Left ventricle myocardium superior (tissue), 1 donor: ENCODE measurements at regions not wholly inside any gene's neighbourhood (a gene's known extent, or its start where the extent isn't known, plus 50 kb on each side); places are given as distances from the start of the nearest gene placed in this dataset.

Source experiments
- ATAC-seq: fragments of 200-7000 bp; cut with Tn5 transposase; one replicate; pipeline ENCODE4 v1.9.1; 2020; ENCODE audit warnings: mild to moderate bottlenecking, moderate library complexity
- DNase-seq: peaks from one replicate; pipeline ENCODE4 v3.0.0-alpha.2; 2020
- intact Hi-C: fragments of 100-400 bp; cut with micrococcal nuclease; formaldehyde crosslinking; loops from one replicate; pipeline ENCODE4 v1.11.0; 2022
- donor health status: DM: no; HTN: yes; CAD: no; lungs with severe emphysema.

DNA sequence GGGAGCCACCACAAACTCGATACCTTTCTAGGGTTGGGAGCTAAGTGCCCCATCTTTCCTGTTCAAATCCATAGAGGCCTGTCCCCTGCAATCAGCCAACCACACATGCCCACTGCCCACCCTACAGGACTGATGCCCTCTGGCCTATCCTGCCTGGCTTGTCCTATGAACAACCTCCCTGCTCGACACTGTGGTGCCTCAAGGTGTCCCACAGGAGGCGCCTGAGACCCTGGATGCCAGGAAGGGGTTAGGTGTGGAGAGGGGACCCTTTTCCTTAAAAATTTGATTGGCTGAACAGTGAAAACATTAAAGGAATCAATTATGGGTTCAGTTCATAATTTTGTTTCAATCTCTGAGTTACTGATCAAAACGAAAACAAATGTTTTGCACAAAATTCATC is 97.3 kb upstream of the FZD10 start:
- intact Hi-C loops: no loop called here
- DNase-seq (no peak), ATAC-seq (no peak)

DNA sequence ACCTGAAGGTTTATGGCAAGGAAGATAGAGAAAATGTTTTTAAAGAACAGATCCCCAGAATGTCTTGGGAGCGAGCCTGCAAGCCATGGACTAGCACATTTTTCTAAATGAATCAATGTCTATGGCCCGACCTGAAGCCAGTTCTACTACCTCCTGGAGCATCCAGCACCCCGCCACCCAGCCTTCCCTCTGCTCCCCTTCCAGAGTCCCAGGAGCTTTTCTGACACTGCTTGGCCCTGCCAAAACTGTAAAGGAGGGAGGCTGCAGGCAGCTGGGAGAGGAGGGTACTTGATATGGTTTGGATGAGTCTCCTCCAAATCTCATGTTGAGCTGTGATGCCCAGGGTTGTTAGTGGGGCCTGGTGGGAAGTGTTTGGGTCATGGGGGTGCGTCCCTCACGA is 95.5 kb upstream of the FZD10 start:
- intact Hi-C loops: no loop called here
- ATAC-seq: no peak
- DNase-seq: no peak

DNA sequence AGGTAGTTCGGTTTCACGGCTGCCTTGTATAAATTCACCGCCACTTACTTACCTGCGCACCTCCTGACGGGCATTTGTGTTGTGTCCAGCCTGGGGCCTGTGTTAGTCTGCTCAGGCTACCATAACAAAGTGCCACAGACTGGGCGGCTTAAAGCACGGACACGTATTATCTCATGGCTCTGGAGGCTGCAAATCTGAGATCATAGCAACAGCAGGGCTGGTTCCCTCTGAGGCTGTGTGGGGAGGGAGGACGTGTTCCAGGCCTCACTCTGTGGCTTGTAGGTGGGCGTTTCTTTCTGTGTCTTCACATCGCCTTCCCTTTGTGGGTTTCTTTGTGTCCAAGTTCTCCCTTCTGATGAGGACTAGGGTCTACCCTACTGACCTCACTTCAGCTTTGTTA is 93.5 kb upstream of the FZD10 start:
- intact Hi-C loops: no loop called here
- DNase-seq: no peak
- no peak for ATAC-seq

DNA sequence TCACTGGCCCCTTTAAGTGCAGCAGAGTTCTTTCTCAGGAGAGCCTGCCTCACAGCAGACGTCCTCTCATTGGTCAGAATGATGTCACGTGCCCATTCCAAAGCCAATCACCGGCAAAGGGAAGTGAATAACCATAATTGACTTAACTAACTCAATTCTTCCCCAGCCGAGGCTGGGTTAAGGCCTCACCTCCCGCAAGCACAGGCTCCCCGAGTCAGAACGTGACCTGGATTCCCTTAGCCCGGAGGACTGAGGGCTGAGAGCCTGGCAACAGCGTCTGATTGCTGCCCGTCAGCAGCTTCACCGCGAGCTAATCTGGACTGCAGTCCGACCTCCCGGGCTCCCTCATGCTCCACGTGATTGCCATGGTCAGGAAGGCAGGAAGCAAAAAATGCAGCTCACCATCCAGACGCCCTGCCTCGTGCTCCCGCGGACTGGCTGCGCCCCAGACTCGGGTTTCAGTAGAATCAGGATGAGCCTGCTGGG is 92.1 kb upstream of the FZD10 start:
- DNase-seq: no peak
- intact Hi-C loops: no loop called here

DNA sequence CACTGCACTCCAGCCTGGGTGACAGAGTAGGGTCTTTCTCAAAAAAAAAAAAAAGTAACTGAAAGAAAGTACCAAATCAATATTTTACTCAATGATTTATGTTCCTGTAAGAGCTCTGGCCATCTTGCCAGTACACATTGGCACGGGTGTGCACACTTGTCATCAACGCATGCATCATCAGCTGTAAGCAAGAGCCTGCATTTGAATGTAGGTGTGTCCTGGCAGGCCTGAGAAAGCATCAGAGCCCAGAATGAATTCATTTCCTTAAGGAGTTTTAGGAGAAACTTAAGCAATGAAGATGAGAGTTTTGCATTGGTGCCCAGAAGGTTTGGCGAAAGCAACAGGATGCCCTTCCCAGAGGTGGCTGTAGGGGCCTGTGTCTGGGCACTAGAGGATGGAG is 88.5 kb upstream of the FZD10 start:
- ATAC-seq (no peak), DNase-seq (no peak)
- intact Hi-C loops: no loop called here

More for the DNA sequence above, 92.1 kb upstream of the FZD10 start:
- ATAC-seq: peak; percentile 64

DNA sequence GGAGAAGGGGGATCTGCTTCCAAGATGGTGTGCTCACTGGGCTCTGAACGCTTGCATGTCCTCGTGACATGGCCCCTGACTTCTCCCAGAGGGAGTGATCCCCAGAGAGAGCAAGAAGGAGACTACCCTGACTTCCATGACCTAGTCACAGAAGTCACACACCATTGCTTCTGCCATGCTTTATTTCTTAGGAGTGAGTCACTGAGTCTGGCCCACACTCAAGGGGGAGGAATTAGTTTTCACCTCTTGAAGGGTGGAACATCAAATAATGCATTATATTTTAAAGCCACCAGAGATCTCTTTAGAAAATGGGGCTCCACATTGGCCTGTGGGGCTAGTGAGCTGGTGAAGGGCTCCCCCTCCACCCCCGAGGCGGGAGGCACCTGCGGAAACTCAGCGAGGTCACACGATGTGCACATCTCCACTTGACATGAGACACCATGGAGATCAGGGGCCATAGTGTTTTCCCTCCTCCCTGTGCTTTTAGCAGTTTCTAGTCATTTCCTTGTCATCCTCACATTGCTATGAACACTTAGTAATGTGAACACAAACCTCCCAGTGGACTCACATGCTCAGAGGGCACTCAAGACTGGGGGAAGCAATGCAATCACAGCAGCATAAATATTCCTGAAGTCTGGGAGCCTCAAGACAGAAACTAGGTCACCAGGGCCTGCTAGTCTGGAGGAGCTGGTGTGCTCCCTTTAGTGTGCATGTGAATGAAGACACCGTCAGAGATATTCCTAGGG is 87.4 kb upstream of the FZD10 start:
- intact Hi-C loops: no loop called here
- no peak for ATAC-seq
- DNase-seq: no peak

DNA sequence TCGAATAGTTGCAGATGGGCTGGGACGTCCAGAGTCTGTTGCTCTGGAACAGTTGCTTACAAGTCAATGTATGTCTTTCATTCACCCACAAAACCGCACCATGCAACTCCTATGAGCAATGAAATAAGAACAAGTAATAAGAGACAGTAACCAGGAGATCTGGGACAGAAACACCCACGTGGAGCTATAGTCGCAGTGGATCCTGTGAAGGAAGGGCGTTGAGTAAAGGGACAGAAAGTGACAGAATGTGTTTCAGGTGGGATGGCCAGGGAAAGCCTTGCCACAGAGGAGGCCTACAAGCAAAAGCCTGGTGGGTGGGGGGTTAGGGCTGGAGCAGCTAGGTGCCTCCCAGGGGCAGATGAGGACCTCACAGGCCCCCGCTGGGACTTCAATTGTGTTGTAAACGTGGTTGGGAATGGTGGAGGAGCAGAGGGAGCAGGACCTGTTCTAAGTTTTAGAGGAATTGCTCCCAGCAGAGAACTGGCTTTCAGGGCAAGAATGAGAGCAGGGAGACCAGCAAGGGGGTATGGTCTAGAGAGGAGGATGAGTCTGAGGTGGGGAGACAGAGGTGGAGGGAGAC is 86.7 kb upstream of the FZD10 start:
- ATAC-seq: no peak
- intact Hi-C loops: no loop called here
- no peak for DNase-seq

DNA sequence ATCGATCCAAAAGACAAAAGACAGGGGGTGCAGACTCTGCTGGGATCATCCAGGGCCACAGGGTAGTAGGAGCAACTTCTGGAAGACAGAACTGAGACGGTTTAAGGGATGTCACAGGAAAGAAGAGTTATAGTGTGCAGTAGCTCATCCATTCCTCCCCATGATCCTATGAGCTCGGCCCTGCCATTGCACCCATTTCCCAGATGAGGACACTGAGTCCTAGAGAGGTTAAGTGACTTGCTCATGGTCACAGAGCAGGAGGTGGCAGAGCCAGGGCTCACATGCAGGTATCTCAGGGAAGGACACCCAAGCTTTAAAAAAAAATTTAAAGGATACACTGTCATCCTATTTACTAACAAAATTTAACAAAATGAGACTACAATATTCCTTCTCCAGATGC is 86.1 kb upstream of the FZD10 start:
- ATAC-seq: no peak
- intact Hi-C loops: no loop called here
- no peak for DNase-seq

DNA sequence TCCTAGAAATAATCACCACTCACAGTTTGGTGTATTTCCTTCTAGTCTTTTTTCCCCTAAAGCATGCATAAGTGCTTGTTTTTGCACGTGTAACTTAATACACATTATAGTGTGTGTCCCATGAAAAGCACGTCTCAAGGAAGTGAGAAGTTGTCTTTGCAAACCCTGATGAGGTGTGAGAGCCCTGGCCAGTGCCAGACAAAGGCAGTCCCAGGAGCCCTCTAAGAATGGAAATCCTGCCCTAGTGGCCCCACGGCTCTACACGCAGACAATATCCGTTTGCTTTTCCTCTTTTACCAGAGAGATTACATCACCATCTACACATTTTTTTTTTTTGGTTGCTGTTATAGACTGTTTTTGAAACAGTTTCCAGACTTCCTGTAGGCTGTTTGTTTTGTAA is 85.5 kb upstream of the FZD10 start:
- ATAC-seq (no peak), DNase-seq (no peak)
- intact Hi-C loops: no loop called here

DNA sequence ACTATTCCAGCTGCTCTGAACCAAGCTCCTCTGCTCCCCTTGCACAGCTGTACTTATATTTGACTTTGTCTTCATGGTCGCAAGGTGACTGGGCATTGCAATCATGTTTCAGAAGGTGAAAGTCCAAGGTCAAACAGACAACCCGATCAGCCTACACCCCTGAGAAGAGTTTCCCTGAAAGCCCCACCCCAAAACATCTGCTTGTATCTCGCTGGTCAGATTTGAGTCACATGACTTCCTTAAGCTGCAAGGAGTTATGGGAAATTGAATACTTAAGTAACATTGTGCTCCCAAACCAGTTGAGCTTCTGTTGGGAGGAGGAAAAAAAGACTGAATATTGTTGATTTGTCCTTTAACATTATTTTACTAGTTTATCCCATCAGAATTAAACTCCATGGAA is 83.4 kb upstream of the FZD10 start:
- intact Hi-C loops: no loop called here

DNA sequence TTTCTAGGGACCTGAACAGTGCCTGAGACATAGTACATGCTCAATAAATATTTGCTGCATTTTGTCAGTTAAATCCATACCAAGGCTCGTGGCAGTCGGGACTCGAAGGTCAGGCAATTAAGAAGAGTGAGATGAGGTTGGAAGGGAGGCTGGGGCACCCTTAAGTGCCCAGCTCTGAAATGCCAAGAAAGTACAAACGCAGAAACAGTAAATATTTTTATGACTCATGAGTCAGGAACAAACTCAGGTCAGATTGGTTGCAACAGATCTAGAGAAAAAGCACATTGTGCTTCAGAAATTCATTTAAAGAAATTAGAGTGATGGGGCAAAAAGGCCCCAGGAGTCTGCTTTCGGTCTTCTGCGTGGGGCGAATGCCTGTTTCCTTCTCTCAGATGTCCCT is 83.0 kb upstream of the FZD10 start:
- intact Hi-C loops: no loop called here
- no peak for DNase-seq
- ATAC-seq: no peak

More for the DNA sequence above, 83.4 kb upstream of the FZD10 start:
- DNase-seq (no peak), ATAC-seq (no peak)

DNA sequence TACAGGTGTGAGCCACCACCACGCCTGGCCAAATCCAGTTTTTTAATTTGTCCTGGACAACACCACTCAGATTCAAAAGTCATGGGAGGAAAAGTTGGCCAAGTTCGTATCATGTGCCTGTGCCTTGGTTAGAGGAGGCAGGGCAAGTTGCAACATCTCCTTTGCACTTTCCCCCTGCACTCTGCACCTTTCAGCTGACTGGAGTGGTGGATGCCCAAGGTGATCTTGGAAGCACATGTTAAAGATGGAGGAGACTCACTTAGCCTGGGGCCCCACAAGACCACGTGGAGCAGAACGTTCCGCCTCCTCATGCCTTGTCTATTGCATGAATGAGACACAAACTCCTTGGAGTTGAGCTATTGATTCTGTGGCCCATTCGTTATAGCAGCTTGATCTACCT is 82.1 kb upstream of the FZD10 start:
- no peak for DNase-seq
- no peak for ATAC-seq
- intact Hi-C loops: no loop called here

DNA sequence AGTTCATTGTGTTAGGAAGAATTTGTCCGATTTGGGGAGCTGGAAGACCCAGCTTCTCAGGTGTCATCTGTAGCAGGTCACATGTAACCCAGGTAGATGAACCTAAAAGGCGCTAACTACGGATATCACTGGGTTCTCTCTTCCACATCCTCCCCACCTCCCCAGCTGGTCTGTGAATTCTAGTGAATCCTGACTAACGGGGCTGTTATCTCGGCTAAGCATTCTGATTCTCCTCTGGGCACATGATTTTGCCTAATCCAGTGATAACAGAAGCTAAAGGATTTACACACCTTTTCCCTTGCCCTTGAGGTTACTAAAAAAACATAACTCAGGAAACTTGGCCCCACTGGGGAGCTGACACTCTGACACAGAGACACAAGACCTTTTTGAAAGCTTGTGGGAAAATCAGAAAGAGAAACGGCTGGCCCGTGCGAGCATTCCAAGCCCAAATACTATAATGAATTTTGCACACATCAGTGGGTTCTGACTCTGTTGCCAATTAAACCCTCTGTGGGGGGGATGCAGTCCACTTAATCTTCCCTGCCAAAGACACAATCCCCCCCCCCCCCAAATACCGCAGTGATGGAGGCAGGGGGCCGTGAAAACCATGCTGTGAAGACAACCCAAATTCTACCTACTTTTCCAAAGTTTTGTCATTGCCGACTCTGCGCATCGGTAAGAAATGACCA is 81.0 kb upstream of the FZD10 start:
- no peak for ATAC-seq

DNA sequence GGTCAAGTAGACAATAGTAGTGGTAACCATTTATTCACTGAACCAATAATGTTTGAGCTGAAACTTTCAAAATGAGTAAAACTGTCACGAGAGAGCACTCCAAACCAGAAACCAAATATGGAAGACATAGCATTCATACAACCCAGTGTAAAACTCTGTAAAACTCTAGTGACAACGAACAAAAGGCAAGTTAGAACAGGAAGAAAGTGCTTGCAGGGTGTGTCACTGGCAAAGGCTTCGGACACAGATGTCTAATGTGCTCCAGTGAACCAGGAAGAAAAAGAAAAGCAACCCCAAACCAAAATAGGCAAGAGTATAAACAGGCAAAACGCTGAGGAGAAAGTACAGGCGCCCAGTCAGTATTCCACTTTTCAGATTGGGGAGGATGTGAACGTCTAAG is 79.3 kb upstream of the FZD10 start:
- no peak for ATAC-seq
- intact Hi-C loops: no loop called here

More for the DNA sequence above, 81.0 kb upstream of the FZD10 start:
- DNase-seq: no peak
- intact Hi-C loops: no loop called here

DNA sequence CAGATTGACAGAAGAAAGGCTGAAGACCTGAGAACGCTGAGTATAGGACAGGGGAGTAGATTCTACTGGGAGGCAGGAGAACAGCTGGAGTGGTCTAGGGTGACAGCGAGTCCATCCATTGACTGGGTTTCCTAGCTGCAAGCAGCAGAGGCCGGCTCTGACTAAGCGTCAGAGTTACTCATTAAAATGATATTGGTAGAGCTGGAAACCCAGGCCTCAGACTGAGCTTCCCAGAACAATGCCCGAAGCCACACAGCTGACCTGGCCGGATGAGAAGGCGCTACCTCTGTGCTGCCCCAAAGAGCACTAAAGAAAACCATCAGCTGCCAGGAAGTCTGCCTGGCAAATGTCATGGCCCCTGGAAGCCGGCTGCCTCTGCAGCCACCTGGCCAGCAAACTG is 78.5 kb upstream of the FZD10 start:
- intact Hi-C loops: no loop called here
- ATAC-seq: no peak
- DNase-seq: no peak

More for the DNA sequence above, 79.3 kb upstream of the FZD10 start:
- no peak for DNase-seq

DNA sequence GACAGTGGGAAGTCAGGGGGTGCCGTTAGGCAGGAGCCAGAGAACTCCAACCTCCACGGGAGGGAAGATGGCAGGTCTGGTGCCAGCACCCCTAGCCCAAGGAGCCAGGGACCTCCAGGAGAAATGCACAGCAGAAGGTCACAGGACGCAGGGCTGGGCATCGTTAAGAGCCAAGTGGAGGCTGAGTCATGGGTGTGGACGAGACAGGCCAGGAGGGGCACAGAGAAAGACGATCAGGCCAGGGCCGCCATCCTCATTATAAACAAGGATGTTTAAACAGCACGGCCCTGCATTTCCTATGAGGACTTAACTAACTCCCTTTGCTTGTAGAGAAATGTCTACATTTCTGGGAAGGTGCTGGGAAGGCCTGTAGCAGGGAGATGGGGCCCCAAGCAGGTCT is 77.9 kb upstream of the FZD10 start:
- DNase-seq (no peak), ATAC-seq (no peak)
- intact Hi-C loops: no loop called here

DNA sequence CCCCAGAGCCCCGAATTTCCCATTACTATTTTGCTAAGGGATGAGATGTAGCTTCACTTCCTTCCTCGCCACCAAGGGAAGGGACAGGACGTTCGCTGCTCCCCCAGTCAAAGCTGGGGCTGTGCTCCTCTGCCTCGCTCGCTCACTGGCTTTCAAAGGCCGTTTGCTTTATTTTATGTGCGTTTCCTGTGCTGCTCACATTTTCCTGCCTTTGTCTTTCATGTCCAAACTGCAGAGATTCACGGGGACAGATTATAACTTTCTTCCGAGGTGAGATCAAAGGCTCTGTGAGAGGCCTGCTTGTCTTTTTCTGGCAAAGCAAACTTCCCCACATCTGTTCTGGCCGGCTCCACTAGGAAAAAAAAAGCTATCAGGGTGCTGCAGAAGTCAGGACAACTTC is 76.0 kb upstream of the FZD10 start:
- DNase-seq (no peak), ATAC-seq (peak; percentile 13)
- intact Hi-C loops: no loop called here

DNA sequence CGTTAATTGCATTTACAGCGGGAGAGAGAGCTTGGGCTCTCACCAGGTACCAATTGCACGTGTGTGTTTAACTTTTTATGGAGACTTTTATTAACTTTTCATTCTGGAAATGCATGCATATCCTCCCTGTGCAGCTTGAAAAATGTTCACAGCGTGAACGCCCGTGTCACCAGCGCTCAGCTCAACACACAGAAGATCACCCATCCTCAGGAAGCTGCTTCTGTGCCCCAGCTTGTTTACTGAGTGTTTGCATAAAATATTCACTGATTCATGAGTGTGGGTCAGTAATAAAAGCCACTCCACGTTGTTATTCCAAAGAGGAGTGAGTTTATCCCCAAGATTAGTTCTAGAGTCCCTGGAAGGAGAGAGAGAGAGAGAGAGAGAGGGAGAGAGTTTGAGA is 75.5 kb upstream of the FZD10 start:
- no peak for DNase-seq
- ATAC-seq: no peak
- intact Hi-C loops: no loop called here

DNA sequence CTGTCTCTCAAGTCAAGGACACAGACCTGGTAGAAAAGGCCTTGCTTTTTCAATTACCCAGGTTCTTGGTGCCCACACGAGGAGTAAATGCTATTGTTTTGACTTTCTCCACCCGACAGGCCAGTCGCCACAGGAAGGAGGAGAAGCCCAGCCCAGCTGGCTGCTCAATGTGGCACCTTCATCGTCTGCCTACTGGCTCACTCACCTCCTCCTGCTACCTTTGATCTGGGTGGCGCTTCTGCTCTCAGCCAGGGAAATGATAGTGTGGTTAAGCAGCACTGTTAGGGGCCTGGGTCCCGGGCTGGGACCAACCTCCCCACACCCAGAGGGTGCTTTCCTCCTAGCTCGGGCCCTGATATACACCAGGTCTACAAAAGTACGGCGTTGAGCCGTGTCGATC is 75.0 kb upstream of the FZD10 start:
- intact Hi-C loops: no loop called here
- ATAC-seq (no peak), DNase-seq (no peak)

DNA sequence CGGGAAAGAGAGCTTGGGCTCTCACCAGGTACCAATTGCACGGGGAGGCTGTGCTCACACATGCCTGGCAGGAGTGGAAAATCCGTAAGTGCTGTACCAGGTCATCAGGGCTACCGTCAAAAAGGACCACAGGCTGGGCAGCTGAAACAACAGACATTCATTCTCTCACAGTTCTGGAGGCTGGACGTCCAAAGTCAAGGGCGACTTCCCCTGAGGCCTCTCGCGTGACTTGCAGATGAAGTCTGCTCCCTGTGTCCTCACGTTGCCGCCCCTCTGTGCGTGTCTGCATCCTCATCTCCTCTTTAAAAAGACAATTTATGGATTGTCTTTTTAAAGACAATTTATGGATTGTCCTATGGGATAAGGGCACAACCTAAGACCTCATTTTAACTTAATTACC is 73.8 kb upstream of the FZD10 start:
- ATAC-seq (no peak), DNase-seq (no peak)
- intact Hi-C loops: no loop called here

DNA sequence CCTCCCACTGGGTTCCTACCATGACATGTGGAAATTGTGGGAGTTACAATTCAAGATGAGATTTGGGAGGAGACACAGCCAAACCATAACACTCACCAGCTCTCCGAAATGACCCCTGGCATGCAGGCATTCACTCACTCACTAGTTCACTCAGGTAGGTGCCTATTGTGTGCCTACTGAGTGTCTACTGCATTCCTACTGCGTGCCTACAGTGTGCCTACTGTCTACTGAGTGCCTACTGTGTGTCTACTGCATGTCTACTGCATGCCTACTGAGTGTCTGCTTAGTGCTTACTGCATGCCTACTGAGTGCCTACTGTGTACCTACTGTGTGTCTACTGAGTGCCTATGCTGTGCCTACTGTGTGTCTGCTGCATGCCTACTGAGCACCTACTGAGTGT is 71.7 kb upstream of the FZD10 start:
- intact Hi-C loops: no loop called here
- DNase-seq: no peak
- ATAC-seq: no peak
